ENCODE measurements at regions not wholly inside any gene's neighbourhood (a gene's known extent, or its start where the extent isn't known, plus 50 kb on each side); places are given as distances from the start of the nearest gene placed in this dataset.

DNA sequence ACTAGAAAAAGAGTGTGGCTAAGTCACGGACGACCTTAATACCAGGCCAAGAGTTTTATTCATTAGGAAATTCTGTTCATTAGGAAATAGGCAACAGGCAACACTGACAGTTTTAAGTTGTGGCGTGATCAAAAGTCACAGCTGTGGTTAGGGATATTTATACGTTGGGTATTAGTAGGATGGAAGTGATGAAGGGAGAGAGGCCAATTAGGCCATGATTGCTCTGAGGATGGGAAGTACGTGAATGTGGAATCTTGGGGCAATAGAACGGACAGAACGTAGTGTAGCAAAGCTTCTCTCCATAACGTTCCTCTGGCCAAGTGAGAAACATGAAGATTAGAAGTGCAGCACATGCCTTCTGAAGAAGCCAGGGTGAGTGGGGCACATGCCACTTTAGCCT lies 290.1 kb upstream of the ZNF608 start:
- Histone ChIP-seq H2AFZ (ENCODE audit: insufficient read depth, low read length, poor library complexity) (no peak overlapping the region), H3K9me3 (ENCODE audit: insufficient read depth, low read depth, low read length) (no peaks in the 10 kb centered on the region), H2AK5ac (ENCODE audit: low read length) (no peak overlapping the region)

GRCh38 chr5:125037020-125037419 lies 290.6 kb upstream of the ZNF608 start:
- H3K4me2 ChIP-seq (ENCODE audit: low read length) = no peak overlapping the region
- H3K9me3 ChIP-seq (ENCODE audit: insufficient read depth, low read depth, low read length) = no peaks in the 10 kb centered on the region
- H4K8ac ChIP-seq (ENCODE audit: low read depth, low read length) = no peak overlapping the region
- H3K4me1 ChIP-seq (ENCODE audit: control insufficient read depth in 1 of 2, insufficient read depth in 2 of 2, low read length in 2 of 2) = no peaks in the 10 kb centered on the region
- H2BK12ac ChIP-seq (ENCODE audit: low read length) = no peak overlapping the region
- DNase-seq = no peak
- no peak overlapping the region for H3K27ac ChIP-seq (ENCODE audit: low read depth, low read length)
- H3K27me3 ChIP-seq (ENCODE audit: insufficient read depth, low read length) = no peaks in the 10 kb centered on the region
- no CpG with 5 or more reads among the region's 1 CpG for WGBS (ENCODE audit: extremely low coverage, insufficient coverage, insufficient read length)
- no peak overlapping the region for H4K12ac ChIP-seq (ENCODE audit: low read depth, low read length)
- H3K9ac ChIP-seq (ENCODE audit: low read length) = no peak overlapping the region
- no peak overlapping the region for H4K91ac ChIP-seq (ENCODE audit: low read depth, low read length)
- no peak overlapping the region for H2BK120ac ChIP-seq (ENCODE audit: insufficient read depth, low read length, poor library complexity)
- H2AFZ ChIP-seq (ENCODE audit: insufficient read depth, low read length, poor library complexity) = no peak overlapping the region
- no peaks in the 10 kb centered on the region for H3K79me2 ChIP-seq (ENCODE audit: control insufficient read depth, insufficient read depth, low read length, poor library complexity)
- H3K4ac ChIP-seq (ENCODE audit: low read depth, low read length) = no peak overlapping the region
- H3K18ac ChIP-seq (ENCODE audit: low read length) = no peak overlapping the region
- no peaks in the 10 kb centered on the region for H3K36me3 ChIP-seq (ENCODE audit: control insufficient read depth in 1 of 2, insufficient read depth in 2 of 2, low read length in 2 of 2)
- no peak overlapping the region for H3K23ac ChIP-seq (ENCODE audit: low read length)
- H2BK5ac ChIP-seq (ENCODE audit: low read depth, low read length, poor library complexity) = no peak overlapping the region
- no peaks in the 10 kb centered on the region for H3K79me1 ChIP-seq (ENCODE audit: low read length)
- H3K14ac ChIP-seq (ENCODE audit: low read length) = no peak overlapping the region
- H3K4me3 ChIP-seq (ENCODE audit: low read depth, low read length) = no peak overlapping the region
- H2AK5ac ChIP-seq (ENCODE audit: low read length) = no peak overlapping the region

More for the DNA sequence above, 290.1 kb upstream of the ZNF608 start:
- Histone ChIP-seq H3K79me2 (ENCODE audit: control insufficient read depth, insufficient read depth, low read length, poor library complexity) (no peaks in the 10 kb centered on the region), H3K4me1 (ENCODE audit: control insufficient read depth in 1 of 2, insufficient read depth in 2 of 2, low read length in 2 of 2) (no peaks in the 10 kb centered on the region), H2BK5ac (ENCODE audit: low read depth, low read length, poor library complexity) (no peak overlapping the region), H3K4ac (ENCODE audit: low read depth, low read length) (no peak overlapping the region), H3K9ac (ENCODE audit: low read length) (no peak overlapping the region), H3K79me1 (ENCODE audit: low read length) (no peaks in the 10 kb centered on the region), H3K23ac (ENCODE audit: low read length) (no peak overlapping the region), H3K36me3 (ENCODE audit: control insufficient read depth in 1 of 2, insufficient read depth in 2 of 2, low read length in 2 of 2) (no peaks in the 10 kb centered on the region), H3K14ac (ENCODE audit: low read length) (no peak overlapping the region), H4K91ac (ENCODE audit: low read depth, low read length) (no peak overlapping the region), H3K4me3 (ENCODE audit: low read depth, low read length) (no peak overlapping the region), H2BK120ac (ENCODE audit: insufficient read depth, low read length, poor library complexity) (no peak overlapping the region), H4K8ac (ENCODE audit: low read depth, low read length) (no peak overlapping the region), H3K27me3 (ENCODE audit: insufficient read depth, low read length) (no peaks in the 10 kb centered on the region), H3K4me2 (ENCODE audit: low read length) (no peak overlapping the region), H2BK12ac (ENCODE audit: low read length) (no peak overlapping the region), H3K27ac (ENCODE audit: low read depth, low read length) (no peak overlapping the region), H3K18ac (ENCODE audit: low read length) (no peak overlapping the region), H4K12ac (ENCODE audit: low read depth, low read length) (no peak overlapping the region)
- DNase-seq = no peak
- WGBS (ENCODE audit: extremely low coverage, insufficient coverage, insufficient read length) = no CpG with 5 or more reads among the region's 8 CpGs

- H2BK5ac ChIP-seq (ENCODE audit: low read depth, low read length, poor library complexity) = no peak overlapping the region
- no peak overlapping the region for H3K4ac ChIP-seq (ENCODE audit: low read depth, low read length)
- H2BK12ac ChIP-seq (ENCODE audit: low read length) = no peak overlapping the region
- no peak for DNase-seq
- no peaks in the 10 kb centered on the region for H3K9me3 ChIP-seq (ENCODE audit: insufficient read depth, low read depth, low read length)
- H3K14ac ChIP-seq (ENCODE audit: low read length) = no peak overlapping the region
- no peak overlapping the region for H4K91ac ChIP-seq (ENCODE audit: low read depth, low read length)
- H3K36me3 ChIP-seq (ENCODE audit: control insufficient read depth in 1 of 2, insufficient read depth in 2 of 2, low read length in 2 of 2) = no peaks in the 10 kb centered on the region
- no peaks in the 10 kb centered on the region for H3K79me2 ChIP-seq (ENCODE audit: control insufficient read depth, insufficient read depth, low read length, poor library complexity)
- H3K79me1 ChIP-seq (ENCODE audit: low read length) = no peaks in the 10 kb centered on the region
- no peak overlapping the region for H3K4me2 ChIP-seq (ENCODE audit: low read length)
- no peak overlapping the region for H2BK120ac ChIP-seq (ENCODE audit: insufficient read depth, low read length, poor library complexity)
- H3K9ac ChIP-seq (ENCODE audit: low read length) = no peak overlapping the region
- H3K27me3 ChIP-seq (ENCODE audit: insufficient read depth, low read length) = no peaks in the 10 kb centered on the region
- H4K8ac ChIP-seq (ENCODE audit: low read depth, low read length) = no peak overlapping the region
- H3K23ac ChIP-seq (ENCODE audit: low read length) = no peak overlapping the region
- H3K4me1 ChIP-seq (ENCODE audit: control insufficient read depth in 1 of 2, insufficient read depth in 2 of 2, low read length in 2 of 2) = no peaks in the 10 kb centered on the region
- H2AFZ ChIP-seq (ENCODE audit: insufficient read depth, low read length, poor library complexity) = no peak overlapping the region
- H2AK5ac ChIP-seq (ENCODE audit: low read length) = no peak overlapping the region
- H3K4me3 ChIP-seq (ENCODE audit: low read depth, low read length) = no peak overlapping the region
- H3K18ac ChIP-seq (ENCODE audit: low read length) = no peak overlapping the region
- H4K12ac ChIP-seq (ENCODE audit: low read depth, low read length) = no peak overlapping the region
- no peak overlapping the region for H3K27ac ChIP-seq (ENCODE audit: low read depth, low read length)
- no CpG with 5 or more reads among the region's 7 CpGs for WGBS (ENCODE audit: extremely low coverage, insufficient coverage, insufficient read length)
Observed at GRCh38 chr5:125037530-125037929, 291.1 kb upstream of the ZNF608 start.

DNA sequence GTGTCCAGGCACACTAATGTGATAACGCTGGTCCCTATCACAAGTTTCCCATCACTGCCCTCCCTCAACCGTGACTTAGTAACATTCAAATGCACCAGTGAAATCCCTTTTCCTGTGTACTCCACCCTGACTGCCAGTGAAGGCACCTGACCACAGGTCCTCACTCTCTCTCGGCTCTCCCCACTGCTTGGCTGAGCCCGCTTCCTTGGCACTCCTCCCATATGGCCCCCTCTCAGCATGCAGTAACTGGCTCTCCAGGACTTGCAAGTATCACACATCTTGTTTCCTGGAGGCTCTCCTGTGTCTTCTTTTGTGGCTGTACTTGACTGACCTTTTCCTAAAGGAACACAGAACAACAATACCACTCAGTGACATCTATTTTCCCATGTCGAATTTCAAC lies 292.0 kb upstream of the ZNF608 start:
- DNase-seq = no peak

More for the DNA sequence above, 292.0 kb upstream of the ZNF608 start:
- Histone ChIP-seq H3K4me3 (ENCODE audit: low read depth, low read length) (no peak overlapping the region), H3K79me2 (ENCODE audit: control insufficient read depth, insufficient read depth, low read length, poor library complexity) (no peaks in the 10 kb centered on the region), H4K8ac (ENCODE audit: low read depth, low read length) (no peak overlapping the region), H3K9ac (ENCODE audit: low read length) (no peak overlapping the region), H3K4ac (ENCODE audit: low read depth, low read length) (no peak overlapping the region), H3K18ac (ENCODE audit: low read length) (no peak overlapping the region), H2BK120ac (ENCODE audit: insufficient read depth, low read length, poor library complexity) (no peak overlapping the region), H3K27ac (ENCODE audit: low read depth, low read length) (no peak overlapping the region), H3K4me2 (ENCODE audit: low read length) (no peak overlapping the region), H3K27me3 (ENCODE audit: insufficient read depth, low read length) (no peaks in the 10 kb centered on the region), H3K36me3 (ENCODE audit: control insufficient read depth in 1 of 2, insufficient read depth in 2 of 2, low read length in 2 of 2) (no peaks in the 10 kb centered on the region), H2AK5ac (ENCODE audit: low read length) (no peak overlapping the region), H2BK12ac (ENCODE audit: low read length) (no peak overlapping the region), H3K9me3 (ENCODE audit: insufficient read depth, low read depth, low read length) (no peaks in the 10 kb centered on the region), H3K79me1 (ENCODE audit: low read length) (no peaks in the 10 kb centered on the region), H3K23ac (ENCODE audit: low read length) (no peak overlapping the region), H3K4me1 (ENCODE audit: control insufficient read depth in 1 of 2, insufficient read depth in 2 of 2, low read length in 2 of 2) (no peaks in the 10 kb centered on the region), H3K14ac (ENCODE audit: low read length) (no peak overlapping the region), H4K91ac (ENCODE audit: low read depth, low read length) (no peak overlapping the region), H2BK5ac (ENCODE audit: low read depth, low read length, poor library complexity) (no peak overlapping the region), H4K12ac (ENCODE audit: low read depth, low read length) (no peak overlapping the region), H2AFZ (ENCODE audit: insufficient read depth, low read length, poor library complexity) (no peak overlapping the region)
- no CpG with 5 or more reads among the region's 5 CpGs for WGBS (ENCODE audit: extremely low coverage, insufficient coverage, insufficient read length)
